K562 (cell line): ENCODE measurements at regions not wholly inside any gene's neighbourhood (a gene's known extent, or its start where the extent isn't known, plus 50 kb on each side); places are given as distances from the start of the nearest gene placed in this dataset.
A peak's percentile ranks its signal among the peaks of the same experiment; 100 is the strongest.

Experiments used
- ATAC-seq: fragments of 200-7000 bp; cut with Tn5 transposase; 3 replicates; pipeline ENCODE4 v1.9.1; 2020; ENCODE audit warnings: moderate library complexity
- BruUV-seq: library from RNA; stranded (reverse); fragments of 400-500 nt; replicated peaks from 2 replicates; lab custom pipeline; 2021; lab: Mats Ljungman, UMichigan
- CTCF ChIA-PET: fragments of 300-600 bp; formaldehyde crosslinking; extraction: SDS; loops from one replicate; lab custom pipeline; 2021; ENCODE audit warnings: low intra/inter-chr PET ratio; lab: Yijun Ruan, JAX
- POLR2A ChIA-PET: fragments of 300-600, 350-650 bp; sonication (Branson Sonifier 250); formaldehyde crosslinking; extraction: SDS; loops from one replicate; lab custom pipeline; 2021; ENCODE audit warnings: antibody characterized with exemption, inconsistent platforms; lab: Yijun Ruan, JAX
- DNase-seq, 4 experiments: peaks; one replicate each; pipeline versions ENCODE4 v3.0.0 to v3.0.0-alpha.2; 2011 to 2018; ENCODE audit warnings: low spot score in 3 of 4, mixed read lengths in 3 of 4; ENCODE audit errors: extremely low read depth in 1 of 4
- FAIRE-seq: peaks from 2 replicates; lab custom pipeline; 2011; peaks lifted over from hg19 to GRCh38; lab: Jason Lieb, UNC
- H2AFZ ChIP-seq: 2 replicates; pipeline ENCODE4 v1.6.0; 2011; ENCODE audit warnings: low read depth, low read length, control low read depth, inconsistent platforms
- H3K27ac ChIP-seq: fragments of 200-600 bp; 3 replicates; pipeline ENCODE4 v1.8.0; 2011; ENCODE audit warnings: low read depth, mild to moderate bottlenecking, control low read depth, inconsistent platforms, low read length, moderate library complexity, mixed read lengths; ENCODE audit errors: extremely low read depth
- H3K27me3 ChIP-seq, 2 experiments: fragments of 300-600 bp in 1 of 2; 2 replicates in 1 of 2; 3 replicates in 1 of 2; pipeline versions ENCODE4 v1.6.0 to v1.8.0; 2011; ENCODE audit warnings: inconsistent platforms in 2 of 2, low read length in 2 of 2, mild to moderate bottlenecking in 1 of 2, mixed read lengths in 1 of 2, moderate library complexity in 1 of 2; ENCODE audit not compliant: control insufficient read depth in 2 of 2, insufficient read depth in 2 of 2
- H3K36me3 ChIP-seq: fragments of 300-600 bp; 3 replicates; pipeline ENCODE4 v1.8.0; 2011; ENCODE audit warnings: mild to moderate bottlenecking, low read length, inconsistent platforms; ENCODE audit not compliant: control insufficient read depth, insufficient read depth
- H3K4me1 ChIP-seq, 2 experiments: fragments of 200-600 bp in 1 of 2; replicated peaks in 1 of 2; 2 replicates in 1 of 2; 3 replicates in 1 of 2; pipeline versions ENCODE4 v1.5.1 to v1.8.0; 2011; ENCODE audit warnings: inconsistent platforms in 2 of 2, low read length in 2 of 2, mild to moderate bottlenecking in 1 of 2, mixed read lengths in 1 of 2, moderate library complexity in 1 of 2; ENCODE audit not compliant: control insufficient read depth in 2 of 2, insufficient read depth in 2 of 2
- H3K4me2 ChIP-seq: 2 replicates; pipeline ENCODE4 v1.6.1; 2011; ENCODE audit warnings: low read length, control low read depth, inconsistent platforms, mixed read lengths; ENCODE audit not compliant: insufficient read depth
- H3K4me3 ChIP-seq: fragments of 200-600 bp; sonication (generic), shearing (Covaris generic); 2 replicates; pipeline ENCODE4 v1.5.1; 2016; ENCODE audit warnings: control low read depth, inconsistent platforms
- H3K79me2 ChIP-seq: fragments of 200-600 bp; 3 replicates; pipeline ENCODE4 v1.8.0; 2011; ENCODE audit warnings: low read length, inconsistent platforms; ENCODE audit not compliant: control insufficient read depth, insufficient read depth
- H3K9ac ChIP-seq, 2 experiments: 2 replicates each; pipeline versions ENCODE4 v1.6.0 to v1.6.1; 2011; ENCODE audit warnings: low read depth in 2 of 2, low read length in 2 of 2, control low read depth in 1 of 2, inconsistent platforms in 1 of 2, mild to moderate bottlenecking in 1 of 2, mixed read lengths in 1 of 2; ENCODE audit not compliant: insufficient read depth in 1 of 2
- H3K9me1 ChIP-seq: one replicate; pipeline ENCODE4 v1.6.0; 2011; ENCODE audit warnings: inconsistent platforms, mild to moderate bottlenecking, low read length, moderate library complexity; ENCODE audit not compliant: control insufficient read depth, insufficient read depth
- H3K9me3 ChIP-seq: replicated peaks from 2 replicates; pipeline ENCODE4 v1.5.1; 2011; ENCODE audit warnings: low read depth, low read length, inconsistent platforms; ENCODE audit not compliant: control insufficient read depth, insufficient read depth
- H4K20me1 ChIP-seq: replicated peaks from 2 replicates; pipeline ENCODE4 v1.6.1; 2011; ENCODE audit warnings: low read length, inconsistent platforms, mixed read lengths; ENCODE audit not compliant: control insufficient read depth, insufficient read depth
- BCL6 ChIP-seq: fragments of 250-450 bp; sonication (Bioruptor Pico); IDR thresholded peaks from 2 replicates; pipeline ENCODE4 v1.4.0; 2020
- CTBP1 ChIP-seq: fragments of 450-650 bp; IDR thresholded peaks from 2 replicates; pipeline ENCODE4 v1.6.1; 2016; ENCODE audit warnings: borderline replicate concordance
- DIDO1 ChIP-seq: fragments of 450-650 bp; IDR thresholded peaks from 2 replicates; pipeline ENCODE4 v1.6.1; 2016; ENCODE audit warnings: low read depth, missing biosample characterization, missing genetic modification characterization
- FUS ChIP-seq: fragments of 200-400 bp; formaldehyde crosslinking; optimal IDR thresholded peaks from 2 replicates; pipeline ENCODE3; 2017; ENCODE audit warnings: low read depth, low read length
- MBD2 ChIP-seq: sonication (generic); IDR thresholded peaks from 2 replicates; pipeline ENCODE4 v1.6.1; 2016; ENCODE audit warnings: low read depth, borderline replicate concordance
- PHF8 ChIP-seq: fragments of 200-600 bp; sonication (generic); IDR thresholded peaks from 2 replicates; pipeline ENCODE4 v1.6.1; 2012; ENCODE audit warnings: mixed run types, mild to moderate bottlenecking, inconsistent platforms, low read length, moderate library complexity, borderline replicate concordance
- POLR2A ChIP-seq: fragments of 450-650 bp; conservative IDR thresholded peaks from 2 replicates; pipeline ENCODE4 v1.6.1; 2016
- PRMT5 ChIP-seq: sonication (generic); formaldehyde crosslinking; IDR thresholded peaks from 2 replicates; pipeline ENCODE4 v1.5.0; 2020; ENCODE audit warnings: missing genetic modification reagents
- TCF3 ChIP-seq: sonication (generic); formaldehyde crosslinking; IDR thresholded peaks from 2 replicates; pipeline ENCODE4 v1.4.0; 2020; ENCODE audit warnings: mild to moderate bottlenecking, missing genetic modification reagents
- ZC3H4 ChIP-seq: sonication (generic); formaldehyde crosslinking; IDR thresholded peaks from 2 replicates; pipeline ENCODE4 v1.9.0; 2021; ENCODE audit warnings: missing genetic modification reagents, borderline replicate concordance
- ZFP36 ChIP-seq: fragments of 150-350 bp; IDR thresholded peaks from 2 replicates; pipeline ENCODE4 v1.6.1; 2018; ENCODE audit warnings: low read length, low read depth; ENCODE audit not compliant: partially characterized antibody
- ZNF197 ChIP-seq: fragments of 200-800 bp; sonication (Bioruptor generic); IDR thresholded peaks from 2 replicates; pipeline ENCODE4 v1.6.1; 2016; ENCODE audit warnings: low read depth, missing genetic modification characterization, missing compliant biosample characterization
- ZNF232 ChIP-seq: sonication (generic); formaldehyde crosslinking; IDR thresholded peaks from 2 replicates; pipeline ENCODE4 v1.8.0; 2022; ENCODE audit warnings: mild to moderate bottlenecking, missing genetic modification reagents
- ZNF584 ChIP-seq: fragments of 200-800 bp; sonication (Bioruptor generic); IDR thresholded peaks from 2 replicates; pipeline ENCODE4 v1.6.1; 2016; ENCODE audit warnings: low read depth, mild to moderate bottlenecking, missing genetic modification characterization, missing compliant biosample characterization
- WGBS: fragments of 100-300 bp; shearing (Covaris generic); methylation state at CpG from one replicate; pipeline ENCODE4 v1.1.6; 2016; ENCODE audit warnings: low coverage, mixed read lengths; ENCODE audit not compliant: insufficient coverage; ENCODE audit errors: missing lambda C conversion rate; 5-methylcytosine and 5-hydroxymethylcytosine counted together
- in situ Hi-C: fragments of 300-500 bp; cut with MboI; formaldehyde crosslinking; loops from 4 replicates; pipeline ENCODE4 v1.15.0; 2018; ENCODE audit warnings: inconsistent platforms, mixed read lengths
- intact Hi-C: fragments of 100-400 bp; cut with micrococcal nuclease; formaldehyde crosslinking; loops from 2 replicates; pipeline ENCODE4 v1.14.2; 2022
- TF ChIP-seq, protein P1 (sequence below): sonication (generic); formaldehyde crosslinking; IDR thresholded peaks from 2 replicates; pipeline ENCODE4 v1.8.1; 2023; ENCODE audit warnings: mild to moderate bottlenecking, missing genetic modification reagents
- TF ChIP-seq, protein P2 (sequence below): sonication (generic); formaldehyde crosslinking; IDR thresholded peaks from 2 replicates; pipeline ENCODE4 v1.8.1; 2022; ENCODE audit warnings: missing genetic modification reagents

DNA sequence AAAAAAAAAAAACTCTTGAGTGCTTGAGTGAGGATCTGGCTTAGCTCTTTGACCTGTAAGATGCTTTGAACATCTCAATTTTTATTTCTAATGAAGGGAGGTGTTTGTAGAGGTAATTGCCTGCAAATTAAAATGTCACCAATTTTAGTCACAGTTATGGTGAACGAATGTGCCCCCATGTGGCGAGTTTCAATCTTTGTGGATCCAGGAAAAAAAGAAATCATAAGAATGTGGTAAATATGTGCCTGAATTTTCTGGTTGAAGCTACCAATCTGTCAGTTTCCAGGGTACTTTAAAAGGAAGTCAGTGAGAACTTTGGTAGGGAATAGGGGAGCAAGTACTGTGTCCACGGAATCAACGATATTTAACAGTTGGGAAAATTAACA is 1772.4 kb upstream of the CDH9 start (continued):
- TF ChIP-seq DIDO1 (tag) = no peak

DNA sequence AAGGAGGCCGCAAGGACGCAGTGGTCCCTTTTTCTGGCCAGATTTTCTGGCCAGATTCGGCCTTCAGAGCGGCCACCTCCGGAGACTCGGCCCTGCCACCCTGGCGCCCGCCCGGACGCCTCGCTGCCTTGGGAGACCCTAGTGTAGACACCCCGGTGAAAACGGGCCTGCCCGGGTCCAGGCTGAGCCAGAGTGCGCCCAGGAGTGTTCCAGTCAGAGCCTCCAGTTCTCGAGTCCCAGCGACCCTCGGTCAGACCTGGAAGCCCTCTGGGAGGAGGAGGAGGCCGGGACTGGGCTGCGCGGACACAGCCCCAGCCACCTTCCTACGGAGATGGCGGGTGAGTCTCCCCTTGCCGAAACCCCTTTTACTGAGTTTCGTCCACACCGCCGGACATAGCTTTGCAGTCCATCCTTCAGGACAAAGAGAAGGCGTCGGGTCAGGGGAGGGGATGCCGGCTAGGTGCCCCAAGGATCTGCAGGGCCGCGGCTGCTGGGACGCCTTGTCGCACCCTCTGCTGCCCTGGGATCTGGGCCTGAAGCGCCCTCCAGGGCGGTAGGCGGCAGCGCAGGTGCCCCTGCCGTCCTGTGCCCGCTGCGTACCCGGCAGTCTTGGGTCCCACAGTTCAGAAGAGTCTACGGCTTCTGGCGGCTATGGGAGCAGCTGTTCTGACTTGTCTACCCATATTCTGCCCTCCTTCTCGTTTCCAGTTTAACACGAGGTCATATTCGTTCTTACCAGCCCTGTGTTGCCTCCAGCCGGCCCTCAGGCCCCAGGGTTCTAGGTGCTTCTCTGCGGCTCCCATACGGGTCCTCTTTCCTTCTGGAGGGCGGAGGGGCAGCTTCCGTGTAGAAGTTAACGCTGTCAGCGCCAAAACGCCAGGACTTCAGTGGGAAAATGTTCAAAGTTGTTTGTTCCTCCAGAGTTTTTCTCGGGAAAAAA is 1771.7 kb upstream of the CDH9 start:
- WGBS = 2% methylated on average over 53 of the region's 56 CpGs
- no peaks in the 10 kb centered on the region for H3K9me3 ChIP-seq
- peak overlapping the region; percentile 73 for H3K4me3 ChIP-seq
- H2AFZ ChIP-seq = peak overlapping the region; percentile 91
- H3K4me1 ChIP-seq = peaks cover 0 to 24% of the 10 kb centered on the region in 2 experiments; a peak in 2 of 5 replicates
- FAIRE-seq (no peak), DNase-seq (peak; percentile 36 to 73 (median 50)), ATAC-seq (peak; percentile 71)
- POLR2A ChIA-PET = interaction anchor here (0.9 kb wide), 1 partner anchor 193 kb away, joined by 4 read pairs; no protein-coding TSS in a partner anchor
- peak overlapping the region; percentile 96 for H3K4me2 ChIP-seq
- H3K79me2 ChIP-seq = peaks cover 99% of the 10 kb centered on the region
- H3K9me1 ChIP-seq = no peaks in the 10 kb centered on the region
- intact Hi-C loops = no loop called here
- CTCF ChIA-PET = interaction anchor here (0.7 kb wide), 1 partner anchor 52 kb away, joined by 4 read pairs; no protein-coding TSS in a partner anchor
- BruUV-seq = no TSS peak
- peak overlapping the region; percentile 87 to 97 for H3K9ac ChIP-seq
- in situ Hi-C loops = no loop called here
- no peaks in the 10 kb centered on the region for H3K36me3 ChIP-seq
- H4K20me1 ChIP-seq = no peaks in the 10 kb centered on the region
- peak overlapping the region; percentile 78 for H3K27ac ChIP-seq
- H3K27me3 ChIP-seq = no peaks in the 10 kb centered on the region
- TF ChIP-seq, protein P1, sequence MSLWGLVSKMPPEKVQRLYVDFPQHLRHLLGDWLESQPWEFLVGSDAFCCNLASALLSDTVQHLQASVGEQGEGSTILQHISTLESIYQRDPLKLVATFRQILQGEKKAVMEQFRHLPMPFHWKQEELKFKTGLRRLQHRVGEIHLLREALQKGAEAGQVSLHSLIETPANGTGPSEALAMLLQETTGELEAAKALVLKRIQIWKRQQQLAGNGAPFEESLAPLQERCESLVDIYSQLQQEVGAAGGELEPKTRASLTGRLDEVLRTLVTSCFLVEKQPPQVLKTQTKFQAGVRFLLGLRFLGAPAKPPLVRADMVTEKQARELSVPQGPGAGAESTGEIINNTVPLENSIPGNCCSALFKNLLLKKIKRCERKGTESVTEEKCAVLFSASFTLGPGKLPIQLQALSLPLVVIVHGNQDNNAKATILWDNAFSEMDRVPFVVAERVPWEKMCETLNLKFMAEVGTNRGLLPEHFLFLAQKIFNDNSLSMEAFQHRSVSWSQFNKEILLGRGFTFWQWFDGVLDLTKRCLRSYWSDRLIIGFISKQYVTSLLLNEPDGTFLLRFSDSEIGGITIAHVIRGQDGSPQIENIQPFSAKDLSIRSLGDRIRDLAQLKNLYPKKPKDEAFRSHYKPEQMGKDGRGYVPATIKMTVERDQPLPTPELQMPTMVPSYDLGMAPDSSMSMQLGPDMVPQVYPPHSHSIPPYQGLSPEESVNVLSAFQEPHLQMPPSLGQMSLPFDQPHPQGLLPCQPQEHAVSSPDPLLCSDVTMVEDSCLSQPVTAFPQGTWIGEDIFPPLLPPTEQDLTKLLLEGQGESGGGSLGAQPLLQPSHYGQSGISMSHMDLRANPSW (CRISPR knock-in tag) = no peak
- TF ChIP-seq TCF3 (CRISPR knock-in tag) (no peak), PRMT5 (CRISPR knock-in tag) (0 out of 2 replicates have a peak, but pooled peaks have one; percentile 13), ZNF584 (peak; percentile 16; the same call in 1 of the 2 replicates), MBD2 (no peak), ZC3H4 (0 out of 2 replicates have a peak, but pooled peaks have one; percentile 13), ZNF232 (no peak; the same call in 1 of the 2 replicates), FUS (no peak), PHF8 (peak; percentile 15), ZFP36 (peak; percentile 58), BCL6 (CRISPR knock-in tag) (no peak), ZNF197 (CRISPR knock-in tag) (no peak), CTBP1 (0 out of 2 replicates have a peak, but pooled peaks have one; percentile 48), POLR2A (0 out of 2 replicates have a peak, but pooled peaks have one; percentile 50)
- TF ChIP-seq, protein P2, sequence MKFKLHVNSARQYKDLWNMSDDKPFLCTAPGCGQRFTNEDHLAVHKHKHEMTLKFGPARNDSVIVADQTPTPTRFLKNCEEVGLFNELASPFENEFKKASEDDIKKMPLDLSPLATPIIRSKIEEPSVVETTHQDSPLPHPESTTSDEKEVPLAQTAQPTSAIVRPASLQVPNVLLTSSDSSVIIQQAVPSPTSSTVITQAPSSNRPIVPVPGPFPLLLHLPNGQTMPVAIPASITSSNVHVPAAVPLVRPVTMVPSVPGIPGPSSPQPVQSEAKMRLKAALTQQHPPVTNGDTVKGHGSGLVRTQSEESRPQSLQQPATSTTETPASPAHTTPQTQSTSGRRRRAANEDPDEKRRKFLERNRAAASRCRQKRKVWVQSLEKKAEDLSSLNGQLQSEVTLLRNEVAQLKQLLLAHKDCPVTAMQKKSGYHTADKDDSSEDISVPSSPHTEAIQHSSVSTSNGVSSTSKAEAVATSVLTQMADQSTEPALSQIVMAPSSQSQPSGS = 0 out of 2 replicates have a peak, but pooled peaks have one; percentile 18
